GM19397 (cell line): ENCODE measurements at regions not wholly inside any gene's neighbourhood (a gene's known extent, or its start where the extent isn't known, plus 50 kb on each side); places are given as distances from the start of the nearest gene placed in this dataset.
"Not testable (repeated sequence)": the region's sequence is repeated elsewhere in the genome, so short reads cannot be mapped to it uniquely, and the experiment has no call there.

ENCODE experiments used
- ATAC-seq: cut with Tn5 transposase; IDR thresholded peaks from one replicate; pipeline ENCODE4 v1.9.1; 2021; ENCODE audit warnings: mild to moderate bottlenecking, moderate library complexity; ENCODE audit not compliant: unreplicated experiment

- ATAC-seq, result no peak
Observed at GRCh38 chr6:133099573-133099972, 141.6 kb upstream of the EYA4 start.

- ATAC-seq, result no peak
Observed at GRCh38 chr6:133100865-133101264, 140.3 kb upstream of the EYA4 start.

DNA sequence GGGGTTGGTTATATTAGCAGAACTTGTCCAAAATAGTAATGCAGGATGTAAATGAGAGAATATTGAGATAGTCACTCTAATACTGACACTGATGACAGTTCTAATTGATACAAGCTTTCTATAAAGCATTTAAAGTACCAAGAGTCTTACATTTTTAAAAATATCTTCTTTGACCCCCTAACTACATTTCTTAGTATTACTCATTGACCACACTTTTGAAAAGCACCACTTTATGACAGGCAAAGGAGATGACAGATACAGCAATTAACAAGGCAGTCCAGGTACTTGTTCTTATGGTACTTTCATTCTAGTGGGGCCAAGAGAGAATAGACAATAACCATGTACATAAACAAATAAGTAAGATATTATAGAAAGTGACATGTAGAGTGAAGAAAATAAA, 139.4 kb upstream of the EYA4 start:
- no peak for ATAC-seq

DNA sequence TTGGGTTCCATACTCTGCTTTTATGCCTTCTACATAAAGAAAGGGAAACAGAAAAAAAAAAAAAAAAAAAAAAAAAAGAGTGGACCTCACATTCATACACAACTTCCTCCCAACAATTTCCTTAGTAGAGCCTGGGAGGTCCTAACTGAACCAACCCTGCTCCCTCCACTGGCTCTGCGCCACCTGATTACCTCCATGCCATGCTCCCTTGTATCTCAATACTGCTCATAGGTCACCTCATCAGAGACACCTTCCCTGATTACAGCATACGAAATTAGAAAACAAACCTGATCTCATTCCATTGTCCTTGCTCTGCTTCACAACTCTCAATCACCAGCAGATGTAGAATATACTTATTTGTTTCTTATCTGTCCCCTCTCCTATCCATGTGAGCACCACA, 134.2 kb upstream of the EYA4 start:
- no peak for ATAC-seq

- no peak for ATAC-seq
Observed at GRCh38 chr6:133108419-133108818, 132.7 kb upstream of the EYA4 start.

DNA sequence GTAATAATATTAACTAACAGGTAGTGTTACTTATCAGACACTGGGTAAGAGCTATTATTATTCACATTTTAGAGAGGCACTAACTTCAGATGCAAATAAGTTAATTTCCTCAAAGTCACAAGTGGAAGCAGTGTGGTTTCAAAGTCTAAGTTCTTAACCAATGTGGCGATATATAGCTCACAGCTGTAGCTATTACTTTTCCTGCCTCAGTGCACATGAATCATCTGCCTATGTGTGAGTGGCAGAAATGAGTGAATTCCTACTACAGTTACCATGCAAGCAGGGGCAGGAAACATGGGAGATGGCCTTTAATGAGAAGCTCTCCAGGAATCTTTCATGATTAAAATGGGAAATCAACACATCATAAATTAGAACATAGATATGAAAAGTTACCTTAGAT, 126.2 kb upstream of the EYA4 start:
- ATAC-seq, result no peak

GRCh38 chr6:133115946-133116345, 125.2 kb upstream of the EYA4 start:
- ATAC-seq, result no peak

GRCh38 chr6:133128191-133128590, 113.0 kb upstream of the EYA4 start:
- no peak for ATAC-seq

GRCh38 chr6:133129556-133129955, 111.6 kb upstream of the EYA4 start:
- ATAC-seq, result no peak

- no peak for ATAC-seq
Observed at GRCh38 chr6:133130863-133131262, 110.3 kb upstream of the EYA4 start.

DNA sequence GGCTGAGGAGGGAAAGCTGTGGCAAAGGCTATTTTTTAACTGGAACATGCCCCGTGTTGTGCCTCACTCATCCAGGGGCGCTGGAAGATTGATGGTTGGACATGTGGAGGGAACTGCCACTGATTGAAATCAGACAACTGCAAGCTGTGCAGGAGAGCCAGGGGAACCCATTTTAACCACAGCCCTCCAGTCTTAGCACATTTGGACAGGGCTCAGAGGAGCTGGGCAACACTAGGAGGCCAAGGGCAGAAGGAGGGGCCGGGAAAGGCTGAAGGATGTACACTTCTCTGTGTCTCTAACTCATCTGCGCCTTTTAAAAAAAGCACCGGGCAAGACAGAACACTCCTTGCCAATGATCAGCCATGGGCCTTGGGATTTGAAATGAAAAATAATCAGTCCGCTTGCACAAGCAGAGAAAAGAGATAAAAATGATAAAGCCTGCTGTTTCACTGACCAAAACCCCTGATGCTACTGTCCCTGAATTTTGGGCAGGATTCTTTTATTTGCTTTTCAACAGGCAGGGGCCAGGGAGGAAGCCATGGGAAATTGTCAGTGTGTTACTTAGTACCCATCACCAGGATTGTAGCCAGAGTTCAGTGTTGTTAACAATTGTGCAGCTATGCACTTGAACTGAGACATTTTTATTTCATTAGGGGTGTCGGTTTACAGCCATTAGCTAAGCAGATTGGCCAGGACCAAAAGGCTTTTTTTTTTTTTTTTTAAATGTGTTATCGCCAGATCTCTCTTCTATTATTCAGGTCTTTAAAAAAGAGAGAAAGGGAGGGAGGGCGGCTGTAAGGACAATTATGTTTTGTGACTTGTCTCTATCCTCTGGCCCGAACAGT, 109.3 kb upstream of the EYA4 start:
- ATAC-seq, result no peak

- no peak for ATAC-seq
Observed at GRCh38 chr6:133132466-133132971, 108.6 kb upstream of the EYA4 start.

- ATAC-seq, result no peak
Observed at GRCh38 chr6:133136177-133136880, 104.8 kb upstream of the EYA4 start.

- ATAC-seq, result not testable (repeated sequence)
Observed at GRCh38 chr6:133147470-133148184, 93.5 kb upstream of the EYA4 start.

GRCh38 chr6:133156689-133157088, 84.5 kb upstream of the EYA4 start:
- ATAC-seq, result no peak

DNA sequence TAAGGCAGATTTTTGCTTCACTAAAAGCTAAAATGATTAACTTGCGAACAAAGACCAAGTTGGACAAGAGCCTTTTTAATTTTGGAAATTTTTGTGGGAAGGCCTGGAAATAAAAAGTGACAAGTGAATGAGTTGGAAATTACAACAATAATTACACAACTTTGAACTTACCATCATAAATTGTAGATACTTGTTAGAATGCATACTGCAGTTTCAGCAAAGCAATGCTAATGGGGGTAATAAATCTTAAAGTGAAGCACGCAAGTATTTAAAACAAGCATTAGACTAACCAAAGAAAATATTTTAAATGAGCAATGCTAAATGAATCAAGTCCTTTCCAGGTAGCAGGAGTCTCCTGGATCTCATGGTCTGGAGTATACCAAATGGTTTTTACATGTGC, 83.2 kb upstream of the EYA4 start:
- no peak for ATAC-seq

GRCh38 chr6:133159255-133159795, 81.8 kb upstream of the EYA4 start:
- ATAC-seq, result no peak

GRCh38 chr6:133160536-133160935, 80.6 kb upstream of the EYA4 start:
- no peak for ATAC-seq

DNA sequence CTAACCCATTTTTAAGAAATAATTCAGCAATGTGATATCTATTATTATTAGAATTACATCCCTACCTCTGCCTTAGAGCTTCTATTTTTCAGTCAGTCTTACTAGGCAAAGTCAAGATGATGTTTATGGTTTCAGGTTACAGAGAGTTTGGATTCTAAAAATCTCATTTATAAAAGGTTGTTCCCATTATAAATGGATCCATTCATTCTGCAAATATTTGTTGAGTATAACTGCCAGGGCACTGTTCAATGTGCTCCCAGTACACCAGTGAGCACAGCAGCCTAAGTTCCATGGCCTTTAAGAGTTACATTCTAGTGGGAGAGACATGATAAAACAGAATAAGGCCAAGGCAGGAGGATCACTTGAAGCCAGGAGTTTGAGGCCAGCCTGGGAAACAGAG, 75.9 kb upstream of the EYA4 start:
- no peak for ATAC-seq

GRCh38 chr6:133166766-133167165, 74.4 kb upstream of the EYA4 start:
- ATAC-seq, result no peak

GRCh38 chr6:133169901-133170300, 71.3 kb upstream of the EYA4 start:
- no peak for ATAC-seq
